HG02798 (cell line): ENCODE measurements at regions not wholly inside any gene's neighbourhood (a gene's known extent, or its start where the extent isn't known, plus 50 kb on each side); places are given as distances from the start of the nearest gene placed in this dataset.
A peak's percentile ranks its signal among the peaks of the same experiment; 100 is the strongest.
"Not testable (repeated sequence)": the region's sequence is repeated elsewhere in the genome, so short reads cannot be mapped to it uniquely, and the experiment has no call there.

Experiments used
- ATAC-seq: cut with Tn5 transposase; IDR thresholded peaks from one replicate; pipeline ENCODE4 v1.9.1; 2021; ENCODE audit warnings: mild to moderate bottlenecking; ENCODE audit not compliant: unreplicated experiment, poor library complexity

DNA sequence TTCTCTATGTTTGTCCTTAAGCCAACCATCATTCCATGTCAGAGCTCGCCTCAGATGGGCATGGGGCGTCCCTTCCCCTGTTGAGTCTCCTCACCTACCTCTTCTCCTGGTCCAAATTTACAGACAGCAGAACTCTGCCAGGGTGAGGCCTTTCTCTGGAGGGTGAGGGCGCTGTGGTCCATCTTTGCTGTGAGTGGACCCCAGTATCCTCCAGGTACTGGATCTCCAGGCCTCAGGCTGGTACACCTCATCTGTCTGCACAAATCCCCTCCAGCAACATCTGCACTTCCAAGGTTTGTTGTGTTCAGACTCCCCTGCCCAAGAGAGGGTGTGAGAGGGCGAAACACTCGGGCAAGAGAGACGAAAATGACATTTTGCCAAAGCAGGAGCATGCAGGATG lies 63.9 kb upstream of the EDAR start:
- no peak for ATAC-seq

DNA sequence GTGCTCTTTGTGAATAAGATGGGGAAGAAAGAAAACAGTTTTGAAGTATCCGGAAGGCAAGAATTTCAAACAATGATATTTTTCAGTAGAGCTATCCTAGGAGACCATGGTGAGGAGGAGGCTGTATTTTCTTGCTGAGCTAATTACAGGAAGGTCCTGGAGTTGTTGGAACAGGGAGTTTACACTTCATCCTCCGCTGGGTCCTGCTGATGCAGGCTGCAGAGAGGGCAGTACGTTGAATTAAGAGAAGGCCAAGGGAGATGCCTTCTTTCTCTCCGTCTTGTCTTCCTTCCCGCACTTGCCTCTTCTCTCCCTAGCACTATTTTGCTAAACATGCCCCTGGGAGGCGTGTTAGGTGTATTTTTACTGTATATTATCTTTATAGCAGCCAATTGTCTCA lies 60.0 kb upstream of the EDAR start:
- no peak for ATAC-seq

DNA sequence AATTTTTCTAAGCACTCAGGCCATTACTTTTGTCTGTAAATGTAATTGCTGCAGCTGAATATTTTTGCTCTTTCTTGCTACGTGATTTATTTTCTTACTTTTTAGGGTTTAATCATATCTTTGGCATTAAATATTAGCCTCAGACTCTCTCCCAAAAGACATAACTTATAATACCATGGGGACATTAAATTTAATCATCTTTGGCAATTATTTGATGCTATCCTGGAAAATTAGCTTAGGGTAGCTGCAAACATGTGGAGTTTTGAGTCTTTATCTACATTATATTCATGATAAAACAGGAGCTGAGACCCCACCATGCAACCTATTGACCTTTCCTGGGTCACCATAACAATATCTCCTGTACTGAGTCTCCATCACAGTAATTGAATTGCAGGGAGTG lies 59.1 kb upstream of the EDAR start:
- ATAC-seq, result no peak

DNA sequence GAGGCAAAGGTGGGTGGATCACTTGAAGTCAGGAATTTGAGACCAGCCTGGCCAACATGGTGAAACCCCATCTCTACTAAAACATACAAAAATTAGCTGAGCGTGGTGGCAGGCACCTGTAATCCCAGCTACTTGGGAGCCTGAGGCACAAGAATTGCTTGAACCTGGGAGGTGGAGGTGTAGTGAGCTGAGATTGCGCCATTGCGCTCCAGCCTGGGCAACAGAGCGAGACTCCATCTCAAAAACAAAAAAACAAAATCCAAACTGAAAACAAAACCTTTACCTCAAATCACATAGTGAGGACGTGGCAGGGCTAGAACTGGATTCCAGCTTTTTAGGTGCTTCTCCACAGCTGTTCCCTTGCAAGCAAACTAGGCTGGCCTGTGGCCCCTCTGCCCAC lies 58.5 kb upstream of the EDAR start:
- not testable (repeated sequence) for ATAC-seq

DNA sequence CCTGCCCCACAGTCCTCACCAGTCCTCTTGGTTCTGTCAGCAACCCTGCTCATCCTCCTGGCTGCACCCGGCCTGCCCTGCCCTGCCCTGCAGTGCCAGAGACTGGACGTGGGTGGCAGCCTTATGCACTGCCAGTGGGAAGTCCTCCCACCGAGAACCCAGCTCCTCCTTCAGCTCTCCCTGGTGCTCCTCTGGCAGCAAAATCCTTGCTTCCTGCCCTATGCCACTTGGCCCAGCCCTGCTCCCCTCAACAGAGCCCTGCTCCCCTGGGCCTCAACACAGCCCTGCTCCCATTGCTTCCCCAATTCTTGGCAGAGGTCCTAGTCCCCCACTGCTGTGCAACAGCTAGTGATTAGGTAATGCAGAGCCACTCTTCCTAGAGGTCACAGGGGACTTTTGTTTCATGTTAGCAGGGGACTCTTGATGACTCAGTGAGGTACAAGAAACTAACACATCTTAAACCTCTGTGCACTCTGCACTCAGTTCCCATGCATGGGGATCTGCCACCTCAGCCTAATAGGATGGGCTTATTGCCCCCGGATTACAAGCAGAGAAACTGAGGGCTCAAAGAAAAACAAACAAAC lies 58.0 kb upstream of the EDAR start:
- ATAC-seq, result peak; percentile 92

DNA sequence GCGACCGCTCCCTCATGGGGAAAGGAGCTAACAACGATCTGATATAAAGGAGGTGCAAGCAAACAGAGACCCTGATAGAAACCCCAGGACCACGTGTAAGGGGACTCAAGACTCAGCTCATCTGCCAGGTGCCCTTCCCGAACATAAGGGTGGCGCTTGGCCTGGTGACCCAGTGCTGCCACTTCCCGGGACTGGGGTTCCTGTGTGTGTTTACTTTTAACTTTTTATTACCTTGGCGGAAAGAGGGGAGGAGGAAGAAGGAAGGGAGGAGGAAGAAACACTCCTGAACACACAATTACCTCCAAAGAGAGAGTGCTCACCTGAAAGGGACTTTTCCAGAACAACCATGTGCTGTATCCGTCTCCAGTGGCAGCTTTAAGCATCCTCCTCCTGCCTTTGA lies 56.5 kb upstream of the EDAR start:
- ATAC-seq, result no peak

DNA sequence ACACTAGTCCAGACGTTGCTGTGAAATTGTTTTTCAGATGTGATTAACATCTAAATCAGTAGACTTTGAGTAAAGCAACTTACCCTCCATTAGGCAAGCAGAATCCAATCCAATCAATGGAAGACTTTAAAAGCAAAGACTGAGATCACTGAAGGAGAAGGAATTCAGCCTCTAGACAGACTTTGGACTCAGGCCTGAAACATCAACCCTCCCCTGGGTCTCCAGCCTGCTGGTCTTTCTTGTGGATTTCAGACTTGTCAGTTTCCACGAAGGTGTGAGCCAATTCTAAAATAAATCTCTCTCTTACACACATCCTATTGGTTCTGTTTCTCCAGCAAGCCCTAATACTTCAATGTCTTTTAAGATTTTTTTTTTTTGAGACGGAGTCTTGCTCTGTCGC lies 50.0 kb upstream of the EDAR start:
- no peak for ATAC-seq
